ENCODE measurements at regions not wholly inside any gene's neighbourhood (a gene's known extent, or its start where the extent isn't known, plus 50 kb on each side); places are given as distances from the start of the nearest gene placed in this dataset.

DNA sequence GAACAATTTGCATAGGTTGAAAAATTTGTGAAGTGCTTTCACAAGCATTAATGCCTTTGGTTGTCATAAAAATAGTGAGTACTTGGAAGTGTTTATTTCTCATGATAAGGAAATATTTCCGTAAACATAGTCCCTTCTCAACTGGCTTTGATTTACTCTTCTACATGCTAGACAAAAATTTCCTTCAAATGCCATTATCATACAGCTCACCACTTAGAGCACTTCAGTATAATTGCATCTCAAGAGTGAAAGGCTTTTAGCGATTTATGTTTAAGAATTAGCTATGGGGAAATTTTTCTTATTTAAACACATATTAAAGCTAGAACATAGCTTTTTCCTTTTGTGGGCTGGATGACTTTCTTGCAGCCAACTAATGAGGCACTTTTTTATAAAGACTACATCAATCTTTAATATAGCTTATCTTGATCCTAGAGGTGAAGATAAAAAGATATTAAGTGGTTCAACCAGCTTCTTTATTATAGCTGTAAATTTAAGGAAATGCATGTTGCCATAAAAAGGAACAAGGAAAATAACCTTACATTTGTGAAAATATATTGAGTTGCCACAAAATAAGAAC lies 656.8 kb downstream of the SLITRK6 start:
- TF ChIP-seq EZH2phosphoT487 (IDR thresholded peaks at IDR 0.05; ENCODE audit: borderline replicate concordance, low read length): no peak
- TF ChIP-seq, protein P1, sequence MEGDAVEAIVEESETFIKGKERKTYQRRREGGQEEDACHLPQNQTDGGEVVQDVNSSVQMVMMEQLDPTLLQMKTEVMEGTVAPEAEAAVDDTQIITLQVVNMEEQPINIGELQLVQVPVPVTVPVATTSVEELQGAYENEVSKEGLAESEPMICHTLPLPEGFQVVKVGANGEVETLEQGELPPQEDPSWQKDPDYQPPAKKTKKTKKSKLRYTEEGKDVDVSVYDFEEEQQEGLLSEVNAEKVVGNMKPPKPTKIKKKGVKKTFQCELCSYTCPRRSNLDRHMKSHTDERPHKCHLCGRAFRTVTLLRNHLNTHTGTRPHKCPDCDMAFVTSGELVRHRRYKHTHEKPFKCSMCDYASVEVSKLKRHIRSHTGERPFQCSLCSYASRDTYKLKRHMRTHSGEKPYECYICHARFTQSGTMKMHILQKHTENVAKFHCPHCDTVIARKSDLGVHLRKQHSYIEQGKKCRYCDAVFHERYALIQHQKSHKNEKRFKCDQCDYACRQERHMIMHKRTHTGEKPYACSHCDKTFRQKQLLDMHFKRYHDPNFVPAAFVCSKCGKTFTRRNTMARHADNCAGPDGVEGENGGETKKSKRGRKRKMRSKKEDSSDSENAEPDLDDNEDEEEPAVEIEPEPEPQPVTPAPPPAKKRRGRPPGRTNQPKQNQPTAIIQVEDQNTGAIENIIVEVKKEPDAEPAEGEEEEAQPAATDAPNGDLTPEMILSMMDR (IDR thresholded peaks at IDR 0.05; ENCODE audit: low read depth, low read length, poor library complexity, severe bottlenecking): no peak
- Histone ChIP-seq H4K20me1 (ENCODE audit: control insufficient read depth, insufficient read depth, low read depth, low read length) (no peaks in the 10 kb centered on the region), H3K4me3 (ENCODE audit: low read length) (no peak overlapping the region), H3K4me2 (ENCODE audit: low read length) (no peak overlapping the region), H3K9me2 (replicated peaks; ENCODE audit: control insufficient read depth, low read length) (no peaks in the 10 kb centered on the region), H3F3A (ENCODE audit: control insufficient read depth, insufficient read depth) (no peaks in the 10 kb centered on the region), H3K27ac (ENCODE audit: low read depth, low read length) (no peak overlapping the region), H3K4me1 (ENCODE audit: control insufficient read depth, low read length) (no peaks in the 10 kb centered on the region), H3K9me3 (ENCODE audit: control insufficient read depth, insufficient read depth, low read length) (no peaks in the 10 kb centered on the region), H3K36me3 (ENCODE audit: control insufficient read depth, low read length) (no peaks in the 10 kb centered on the region), H3K79me2 (ENCODE audit: control insufficient read depth, low read length) (no peaks in the 10 kb centered on the region), H3K27me3 (ENCODE audit: control insufficient read depth, low read length) (no peaks in the 10 kb centered on the region)

DNA sequence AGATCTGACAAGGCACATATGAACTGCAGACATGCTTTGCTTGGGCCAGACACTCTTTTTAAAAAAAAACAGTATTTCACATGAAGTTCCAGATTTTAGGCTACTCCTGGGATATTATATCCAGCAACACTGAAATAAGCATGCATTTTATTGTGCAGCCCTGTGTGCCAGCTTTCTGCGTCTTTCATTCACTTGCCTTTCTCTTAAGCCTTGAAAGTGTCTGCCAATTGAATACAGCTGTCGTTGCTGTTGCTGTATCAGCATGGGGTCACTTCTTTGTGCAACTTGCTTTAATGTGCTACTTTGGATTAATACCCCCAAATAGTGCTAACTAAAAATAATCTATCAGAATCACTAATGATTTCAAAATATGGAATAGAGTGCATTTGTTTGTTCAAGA lies 657.8 kb downstream of the SLITRK6 start:
- Histone ChIP-seq H3K27me3 (ENCODE audit: control insufficient read depth, low read length) (no peaks in the 10 kb centered on the region), H3K4me1 (ENCODE audit: control insufficient read depth, low read length) (no peaks in the 10 kb centered on the region), H3K36me3 (ENCODE audit: control insufficient read depth, low read length) (no peaks in the 10 kb centered on the region), H3K79me2 (ENCODE audit: control insufficient read depth, low read length) (no peaks in the 10 kb centered on the region), H3F3A (ENCODE audit: control insufficient read depth, insufficient read depth) (no peaks in the 10 kb centered on the region), H3K9me2 (replicated peaks; ENCODE audit: control insufficient read depth, low read length) (no peaks in the 10 kb centered on the region), H3K4me2 (ENCODE audit: low read length) (no peak overlapping the region), H3K4me3 (ENCODE audit: low read length) (no peak overlapping the region), H3K9me3 (ENCODE audit: control insufficient read depth, insufficient read depth, low read length) (no peaks in the 10 kb centered on the region), H3K27ac (ENCODE audit: low read depth, low read length) (no peak overlapping the region), H4K20me1 (ENCODE audit: control insufficient read depth, insufficient read depth, low read depth, low read length) (no peaks in the 10 kb centered on the region)
- TF ChIP-seq, protein P1 (IDR thresholded peaks at IDR 0.05; ENCODE audit: low read depth, low read length, poor library complexity, severe bottlenecking): no peak
- TF ChIP-seq EZH2phosphoT487 (IDR thresholded peaks at IDR 0.05; ENCODE audit: borderline replicate concordance, low read length): no peak

DNA sequence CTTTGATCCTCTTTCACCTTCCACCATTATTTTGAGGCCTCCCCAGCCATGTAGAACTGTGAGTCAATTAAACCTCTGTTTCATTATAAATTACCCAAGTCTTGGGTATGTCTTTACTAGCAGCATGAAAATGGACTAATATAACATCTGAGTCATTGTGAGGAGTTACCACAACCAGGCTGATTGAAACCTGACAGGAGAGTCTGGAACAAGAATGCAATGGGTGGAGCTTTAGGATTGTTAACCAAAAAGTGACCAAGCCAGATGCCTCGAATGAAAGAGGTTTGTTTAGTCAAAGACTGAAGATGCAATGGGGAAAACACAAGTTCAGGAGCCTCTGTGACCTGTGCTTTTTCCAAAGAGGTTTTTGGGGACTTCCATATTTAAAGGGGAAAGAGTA lies 659.0 kb downstream of the SLITRK6 start:
- no peaks in the 10 kb centered on the region for H3F3A ChIP-seq (ENCODE audit: control insufficient read depth, insufficient read depth)
- no peaks in the 10 kb centered on the region for H3K4me1 ChIP-seq (ENCODE audit: control insufficient read depth, low read length)
- H3K27ac ChIP-seq (ENCODE audit: low read depth, low read length): no peak overlapping the region
- no peak overlapping the region for H3K4me2 ChIP-seq (ENCODE audit: low read length)
- no peaks in the 10 kb centered on the region for H3K36me3 ChIP-seq (ENCODE audit: control insufficient read depth, low read length)
- H3K4me3 ChIP-seq (ENCODE audit: low read length): no peak overlapping the region
- H3K27me3 ChIP-seq (ENCODE audit: control insufficient read depth, low read length): no peaks in the 10 kb centered on the region
- no peaks in the 10 kb centered on the region for H4K20me1 ChIP-seq (ENCODE audit: control insufficient read depth, insufficient read depth, low read depth, low read length)
- no peaks in the 10 kb centered on the region for H3K9me3 ChIP-seq (ENCODE audit: control insufficient read depth, insufficient read depth, low read length)
- TF ChIP-seq, protein P1 (IDR thresholded peaks at IDR 0.05; ENCODE audit: low read depth, low read length, poor library complexity, severe bottlenecking): no peak
- TF ChIP-seq EZH2phosphoT487 (IDR thresholded peaks at IDR 0.05; ENCODE audit: borderline replicate concordance, low read length): no peak
- H3K79me2 ChIP-seq (ENCODE audit: control insufficient read depth, low read length): no peaks in the 10 kb centered on the region
- H3K9me2 ChIP-seq (replicated peaks; ENCODE audit: control insufficient read depth, low read length): no peaks in the 10 kb centered on the region

Measured in DOHH2 (cell line).